ENCODE measurements at regions not wholly inside any gene's neighbourhood (a gene's known extent, or its start where the extent isn't known, plus 50 kb on each side); places are given as distances from the start of the nearest gene placed in this dataset.

- Histone ChIP-seq H3K36me3 (ENCODE audit: insufficient read depth, low read length) (no peaks in the 10 kb centered on the region), H3K9me3 (ENCODE audit: low read length) (no peaks in the 10 kb centered on the region), H3K4me2 (ENCODE audit: low read length) (no peak overlapping the region), H3F3A (ENCODE audit: insufficient read depth, low read length, poor library complexity, severe bottlenecking) (no peaks in the 10 kb centered on the region), H3K4me3 (ENCODE audit: low read length) (no peak overlapping the region), H3K79me2 (replicated peaks; ENCODE audit: insufficient read depth, low read length) (no peaks in the 10 kb centered on the region), H3K9ac (ENCODE audit: low read length) (no peak overlapping the region), H4K20me1 (ENCODE audit: insufficient read depth) (no peaks in the 10 kb centered on the region), H3K9me2 (ENCODE audit: insufficient read depth, low read length) (no peaks in the 10 kb centered on the region), H3K27me3 (ENCODE audit: insufficient read depth, low read depth, low read length) (no peaks in the 10 kb centered on the region), H2AFZ (ENCODE audit: low read depth, low read length) (no peak overlapping the region), H3K27ac (ENCODE audit: low read length) (no peak overlapping the region)
- TF ChIP-seq EZH2 (IDR thresholded peaks at IDR 0.05; ENCODE audit: borderline replicate concordance, insufficient read depth, low read length, poor library complexity, severe bottlenecking) = no peak
- no peak for TF ChIP-seq REST (IDR thresholded peaks at IDR 0.05; ENCODE audit: borderline replicate concordance)
- no peak for TF ChIP-seq TAF1 (IDR thresholded peaks at IDR 0.05; ENCODE audit: low read depth)
- TF ChIP-seq EP300 (conservative IDR thresholded peaks at IDR 0.05; ENCODE audit: poor library complexity, severe bottlenecking) = no peak
- no peak for TF ChIP-seq RAD21 (conservative IDR thresholded peaks at IDR 0.05)
- TF ChIP-seq CTCF (IDR thresholded peaks at IDR 0.05; ENCODE audit: poor library complexity, severe bottlenecking) = no peak
- no peak for TF ChIP-seq POLR2AphosphoS5 (IDR thresholded peaks at IDR 0.05)
- TF ChIP-seq MXI1 (conservative IDR thresholded peaks at IDR 0.05; ENCODE audit: poor library complexity, severe bottlenecking) = no peak
- TF ChIP-seq SMC3 (conservative IDR thresholded peaks at IDR 0.05; ENCODE audit: poor library complexity) = no peak
These were observed 185.8 kb upstream of the IL12A start for GRCh38 chr3:159802864-159803263.

DNA sequence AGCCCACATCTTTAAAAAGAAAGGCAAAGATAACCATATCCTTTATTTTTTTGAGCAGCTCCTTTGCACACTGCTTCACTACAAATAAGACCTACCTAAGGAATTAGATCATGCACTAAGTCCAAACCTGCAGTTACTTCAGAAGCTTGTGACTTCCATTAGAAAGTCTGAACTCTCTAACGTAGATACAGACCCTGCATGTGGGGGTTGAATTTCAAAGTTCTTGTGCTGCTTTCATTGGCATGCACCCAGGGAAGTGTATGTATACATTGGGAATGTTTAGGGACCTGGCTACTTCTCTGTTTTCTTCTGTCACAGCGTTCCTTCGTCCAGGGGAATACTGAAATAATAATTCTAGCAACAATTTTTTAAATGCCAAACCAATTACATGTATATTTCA lies 185.2 kb upstream of the IL12A start:
- no peaks in the 10 kb centered on the region for H4K20me1 ChIP-seq (ENCODE audit: insufficient read depth)
- TF ChIP-seq RAD21 (conservative IDR thresholded peaks at IDR 0.05) = no peak
- TF ChIP-seq EP300 (conservative IDR thresholded peaks at IDR 0.05; ENCODE audit: poor library complexity, severe bottlenecking) = no peak
- TF ChIP-seq REST (IDR thresholded peaks at IDR 0.05; ENCODE audit: borderline replicate concordance) = no peak
- no peak for TF ChIP-seq EZH2 (IDR thresholded peaks at IDR 0.05; ENCODE audit: borderline replicate concordance, insufficient read depth, low read length, poor library complexity, severe bottlenecking)
- no peak for TF ChIP-seq MXI1 (conservative IDR thresholded peaks at IDR 0.05; ENCODE audit: poor library complexity, severe bottlenecking)
- no peak for TF ChIP-seq SMC3 (conservative IDR thresholded peaks at IDR 0.05; ENCODE audit: poor library complexity)
- no peak for TF ChIP-seq TAF1 (IDR thresholded peaks at IDR 0.05; ENCODE audit: low read depth)
- no peak for TF ChIP-seq CTCF (IDR thresholded peaks at IDR 0.05; ENCODE audit: poor library complexity, severe bottlenecking)
- TF ChIP-seq POLR2AphosphoS5 (IDR thresholded peaks at IDR 0.05) = no peak
- no peaks in the 10 kb centered on the region for H3F3A ChIP-seq (ENCODE audit: insufficient read depth, low read length, poor library complexity, severe bottlenecking)
- no peak overlapping the region for H3K9ac ChIP-seq (ENCODE audit: low read length)
- H3K4me3 ChIP-seq (ENCODE audit: low read length) = no peak overlapping the region
- no peak overlapping the region for H2AFZ ChIP-seq (ENCODE audit: low read depth, low read length)
- H3K9me3 ChIP-seq (ENCODE audit: low read length) = no peaks in the 10 kb centered on the region
- H3K9me2 ChIP-seq (ENCODE audit: insufficient read depth, low read length) = no peaks in the 10 kb centered on the region
- no peaks in the 10 kb centered on the region for H3K27me3 ChIP-seq (ENCODE audit: insufficient read depth, low read depth, low read length)
- H3K27ac ChIP-seq (ENCODE audit: low read length) = no peak overlapping the region
- H3K36me3 ChIP-seq (ENCODE audit: insufficient read depth, low read length) = no peaks in the 10 kb centered on the region
- no peak overlapping the region for H3K4me2 ChIP-seq (ENCODE audit: low read length)
- H3K79me2 ChIP-seq (replicated peaks; ENCODE audit: insufficient read depth, low read length) = no peaks in the 10 kb centered on the region

Measured in neural cell (in vitro differentiated cells).